K562 (cell line): ENCODE measurements at regions not wholly inside any gene's neighbourhood (a gene's known extent, or its start where the extent isn't known, plus 50 kb on each side); places are given as distances from the start of the nearest gene placed in this dataset.

Source experiments
- ATAC-seq: fragments of 200-7000 bp; cut with Tn5 transposase; 3 replicates; pipeline ENCODE4 v1.9.1; 2020; ENCODE audit warnings: moderate library complexity
- BruUV-seq: library from RNA; stranded (reverse); fragments of 400-500 nt; replicated peaks from 2 replicates; lab custom pipeline; 2021; lab: Mats Ljungman, UMichigan
- CTCF ChIA-PET: fragments of 300-600 bp; formaldehyde crosslinking; extraction: SDS; loops from one replicate; lab custom pipeline; 2021; ENCODE audit warnings: low intra/inter-chr PET ratio; lab: Yijun Ruan, JAX
- POLR2A ChIA-PET: fragments of 300-600, 350-650 bp; sonication (Branson Sonifier 250); formaldehyde crosslinking; extraction: SDS; loops from one replicate; lab custom pipeline; 2021; ENCODE audit warnings: antibody characterized with exemption, inconsistent platforms; lab: Yijun Ruan, JAX
- DNase-seq, 4 experiments: peaks; one replicate each; pipeline versions ENCODE4 v3.0.0 to v3.0.0-alpha.2; 2011 to 2018; ENCODE audit warnings: low spot score in 3 of 4, mixed read lengths in 3 of 4; ENCODE audit errors: extremely low read depth in 1 of 4
- FAIRE-seq: peaks from 2 replicates; lab custom pipeline; 2011; peaks lifted over from hg19 to GRCh38; lab: Jason Lieb, UNC
- H2AFZ ChIP-seq: 2 replicates; pipeline ENCODE4 v1.6.0; 2011; ENCODE audit warnings: low read depth, low read length, control low read depth, inconsistent platforms
- H3K27ac ChIP-seq: fragments of 200-600 bp; 3 replicates; pipeline ENCODE4 v1.8.0; 2011; ENCODE audit warnings: low read depth, mild to moderate bottlenecking, control low read depth, inconsistent platforms, low read length, moderate library complexity, mixed read lengths; ENCODE audit errors: extremely low read depth
- H3K27me3 ChIP-seq, 2 experiments: fragments of 300-600 bp in 1 of 2; 2 replicates in 1 of 2; 3 replicates in 1 of 2; pipeline versions ENCODE4 v1.6.0 to v1.8.0; 2011; ENCODE audit warnings: inconsistent platforms in 2 of 2, low read length in 2 of 2, mild to moderate bottlenecking in 1 of 2, mixed read lengths in 1 of 2, moderate library complexity in 1 of 2; ENCODE audit not compliant: control insufficient read depth in 2 of 2, insufficient read depth in 2 of 2
- H3K36me3 ChIP-seq: fragments of 300-600 bp; 3 replicates; pipeline ENCODE4 v1.8.0; 2011; ENCODE audit warnings: mild to moderate bottlenecking, low read length, inconsistent platforms; ENCODE audit not compliant: control insufficient read depth, insufficient read depth
- H3K4me1 ChIP-seq, 2 experiments: fragments of 200-600 bp in 1 of 2; replicated peaks in 1 of 2; 2 replicates in 1 of 2; 3 replicates in 1 of 2; pipeline versions ENCODE4 v1.5.1 to v1.8.0; 2011; ENCODE audit warnings: inconsistent platforms in 2 of 2, low read length in 2 of 2, mild to moderate bottlenecking in 1 of 2, mixed read lengths in 1 of 2, moderate library complexity in 1 of 2; ENCODE audit not compliant: control insufficient read depth in 2 of 2, insufficient read depth in 2 of 2
- H3K4me2 ChIP-seq: 2 replicates; pipeline ENCODE4 v1.6.1; 2011; ENCODE audit warnings: low read length, control low read depth, inconsistent platforms, mixed read lengths; ENCODE audit not compliant: insufficient read depth
- H3K4me3 ChIP-seq: fragments of 200-600 bp; sonication (generic), shearing (Covaris generic); 2 replicates; pipeline ENCODE4 v1.5.1; 2016; ENCODE audit warnings: control low read depth, inconsistent platforms
- H3K79me2 ChIP-seq: fragments of 200-600 bp; 3 replicates; pipeline ENCODE4 v1.8.0; 2011; ENCODE audit warnings: low read length, inconsistent platforms; ENCODE audit not compliant: control insufficient read depth, insufficient read depth
- H3K9ac ChIP-seq, 2 experiments: 2 replicates each; pipeline versions ENCODE4 v1.6.0 to v1.6.1; 2011; ENCODE audit warnings: low read depth in 2 of 2, low read length in 2 of 2, control low read depth in 1 of 2, inconsistent platforms in 1 of 2, mild to moderate bottlenecking in 1 of 2, mixed read lengths in 1 of 2; ENCODE audit not compliant: insufficient read depth in 1 of 2
- H3K9me1 ChIP-seq: one replicate; pipeline ENCODE4 v1.6.0; 2011; ENCODE audit warnings: inconsistent platforms, mild to moderate bottlenecking, low read length, moderate library complexity; ENCODE audit not compliant: control insufficient read depth, insufficient read depth
- H3K9me3 ChIP-seq: replicated peaks from 2 replicates; pipeline ENCODE4 v1.5.1; 2011; ENCODE audit warnings: low read depth, low read length, inconsistent platforms; ENCODE audit not compliant: control insufficient read depth, insufficient read depth
- H4K20me1 ChIP-seq: replicated peaks from 2 replicates; pipeline ENCODE4 v1.6.1; 2011; ENCODE audit warnings: low read length, inconsistent platforms, mixed read lengths; ENCODE audit not compliant: control insufficient read depth, insufficient read depth
- CBFA2T2 ChIP-seq: fragments of 450-650 bp; conservative IDR thresholded peaks from 2 replicates; pipeline ENCODE4 v1.6.1; 2017; ENCODE audit warnings: mild to moderate bottlenecking
- CREB1 ChIP-seq, 2 experiments: sonication (generic) in 1 of 2; formaldehyde crosslinking in 1 of 2; IDR thresholded peaks; 2 replicates each; pipeline versions ENCODE4 v1.6.1 to v1.8.0; 2012 to 2022; ENCODE audit warnings: inconsistent platforms in 1 of 2, mild to moderate bottlenecking in 1 of 2, missing genetic modification reagents in 1 of 2, moderate library complexity in 1 of 2
- ESRRA ChIP-seq: fragments of 450-650 bp; IDR thresholded peaks from 2 replicates; pipeline ENCODE4 v1.6.1; 2014; ENCODE audit warnings: low read depth, mild to moderate bottlenecking, moderate library complexity, borderline replicate concordance
- FOS ChIP-seq: IDR thresholded peaks from 3 replicates; pipeline ENCODE4 v1.6.1; 2011; ENCODE audit not compliant: insufficient read length; ENCODE audit errors: extremely low read depth
- JUNB ChIP-seq: fragments of 450-650 bp; formaldehyde crosslinking; conservative IDR thresholded peaks from 2 replicates; pipeline ENCODE4 v1.4.0; 2020; ENCODE audit warnings: mild to moderate bottlenecking
- NFIC ChIP-seq: fragments of 450-650 bp; IDR thresholded peaks from 2 replicates; pipeline ENCODE4 v1.6.1; 2017; ENCODE audit warnings: mild to moderate bottlenecking, inconsistent platforms
- POLR2H ChIP-seq: IDR thresholded peaks from 2 replicates; pipeline ENCODE4 v1.6.1; 2016; ENCODE audit warnings: missing genetic modification characterization, low read depth, mild to moderate bottlenecking, control low read depth, missing compliant biosample characterization, moderate library complexity
- PPARD ChIP-seq: fragments of 250-450 bp; sonication (Bioruptor Pico); IDR thresholded peaks from 2 replicates; pipeline ENCODE4 v1.8.0; 2022; ENCODE audit warnings: inconsistent platforms, mild to moderate bottlenecking, moderate library complexity
- PTRF ChIP-seq: fragments of 450-650 bp; IDR thresholded peaks from 2 replicates; pipeline ENCODE4 v1.6.1; 2016; ENCODE audit warnings: mild to moderate bottlenecking, missing genetic modification characterization, missing compliant biosample characterization
- SNRNP70 ChIP-seq: fragments of 200-400 bp; formaldehyde crosslinking; optimal IDR thresholded peaks from 2 replicates; pipeline ENCODE3; 2017; ENCODE audit warnings: low read depth, low read length
- TRIM24 ChIP-seq, 2 experiments: fragments of 450-650 bp; IDR thresholded peaks; 2 replicates each; pipeline ENCODE4 v1.6.1; 2016
- WGBS: fragments of 100-300 bp; shearing (Covaris generic); methylation state at CpG from one replicate; pipeline ENCODE4 v1.1.6; 2016; ENCODE audit warnings: low coverage, mixed read lengths; ENCODE audit not compliant: insufficient coverage; ENCODE audit errors: missing lambda C conversion rate; 5-methylcytosine and 5-hydroxymethylcytosine counted together
- in situ Hi-C: fragments of 300-500 bp; cut with MboI; formaldehyde crosslinking; loops from 4 replicates; pipeline ENCODE4 v1.15.0; 2018; ENCODE audit warnings: inconsistent platforms, mixed read lengths
- intact Hi-C: fragments of 100-400 bp; cut with micrococcal nuclease; formaldehyde crosslinking; loops from 2 replicates; pipeline ENCODE4 v1.14.2; 2022
- TF ChIP-seq, protein P1 (sequence below): fragments of 250-450 bp; sonication (Bioruptor Pico); IDR thresholded peaks from 2 replicates; pipeline ENCODE4 v1.4.0; 2020; ENCODE audit warnings: borderline replicate concordance
- TF ChIP-seq, protein P2 (sequence below), 2 experiments: fragments of 250-450 bp in 1 of 2; fragments of 450-650 bp in 1 of 2; sonication (Bioruptor Pico) in 1 of 2; IDR thresholded peaks; 2 replicates each; pipeline versions ENCODE4 v1.6.1 to v1.8.0; 2016 to 2021; ENCODE audit warnings: mild to moderate bottlenecking in 2 of 2, moderate library complexity in 2 of 2, missing compliant biosample characterization in 1 of 2, missing genetic modification characterization in 1 of 2
- TF ChIP-seq, protein P3 (sequence below), 2 experiments: fragments of 450-650 bp in 1 of 2; IDR thresholded peaks; 2 replicates each; pipeline ENCODE4 v1.6.1; 2011 to 2017; ENCODE audit warnings: low read depth in 2 of 2, antibody characterized with exemption in 1 of 2, borderline replicate concordance in 1 of 2, low read length in 1 of 2, mild to moderate bottlenecking in 1 of 2, mixed read lengths in 1 of 2; ENCODE audit not compliant: control insufficient read depth in 1 of 2

DNA sequence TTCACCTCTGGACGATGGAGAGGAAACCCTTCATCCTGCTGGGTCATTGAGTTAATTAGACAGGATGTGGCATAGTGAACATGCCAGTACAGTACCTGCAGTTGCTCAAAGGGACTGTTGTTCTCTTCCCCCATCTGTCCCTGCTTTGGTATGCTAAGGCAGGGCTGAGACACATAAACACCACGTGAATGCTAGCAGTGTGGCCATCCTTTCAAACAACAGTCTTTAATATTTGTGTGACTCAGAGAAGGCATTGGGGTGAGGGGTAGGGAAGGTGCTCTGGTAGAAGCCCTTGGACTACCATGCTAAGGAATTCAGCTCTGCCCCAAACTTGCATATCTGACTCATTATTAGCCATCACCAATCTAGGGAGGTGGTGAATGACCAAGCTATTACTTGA is 180.2 kb upstream of the ZNF618 start (continued):
- TF ChIP-seq ESRRA (no peak), PTRF (tag) (no peak), PPARD (CRISPR knock-in tag) (no peak), POLR2H (no peak)
- TF ChIP-seq, protein P1, sequence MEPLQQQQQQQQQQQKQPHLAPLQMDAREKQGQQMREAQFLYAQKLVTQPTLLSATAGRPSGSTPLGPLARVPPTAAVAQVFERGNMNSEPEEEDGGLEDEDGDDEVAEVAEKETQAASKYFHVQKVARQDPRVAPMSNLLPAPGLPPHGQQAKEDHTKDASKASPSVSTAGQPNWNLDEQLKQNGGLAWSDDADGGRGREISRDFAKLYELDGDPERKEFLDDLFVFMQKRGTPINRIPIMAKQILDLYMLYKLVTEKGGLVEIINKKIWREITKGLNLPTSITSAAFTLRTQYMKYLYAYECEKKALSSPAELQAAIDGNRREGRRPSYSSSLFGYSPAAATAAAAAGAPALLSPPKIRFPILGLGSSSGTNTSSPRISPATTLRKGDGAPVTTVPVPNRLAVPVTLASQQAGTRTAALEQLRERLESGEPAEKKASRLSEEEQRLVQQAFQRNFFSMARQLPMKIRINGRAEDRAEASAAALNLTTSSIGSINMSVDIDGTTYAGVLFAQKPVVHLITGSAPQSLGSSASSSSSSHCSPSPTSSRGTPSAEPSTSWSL = no peak

DNA sequence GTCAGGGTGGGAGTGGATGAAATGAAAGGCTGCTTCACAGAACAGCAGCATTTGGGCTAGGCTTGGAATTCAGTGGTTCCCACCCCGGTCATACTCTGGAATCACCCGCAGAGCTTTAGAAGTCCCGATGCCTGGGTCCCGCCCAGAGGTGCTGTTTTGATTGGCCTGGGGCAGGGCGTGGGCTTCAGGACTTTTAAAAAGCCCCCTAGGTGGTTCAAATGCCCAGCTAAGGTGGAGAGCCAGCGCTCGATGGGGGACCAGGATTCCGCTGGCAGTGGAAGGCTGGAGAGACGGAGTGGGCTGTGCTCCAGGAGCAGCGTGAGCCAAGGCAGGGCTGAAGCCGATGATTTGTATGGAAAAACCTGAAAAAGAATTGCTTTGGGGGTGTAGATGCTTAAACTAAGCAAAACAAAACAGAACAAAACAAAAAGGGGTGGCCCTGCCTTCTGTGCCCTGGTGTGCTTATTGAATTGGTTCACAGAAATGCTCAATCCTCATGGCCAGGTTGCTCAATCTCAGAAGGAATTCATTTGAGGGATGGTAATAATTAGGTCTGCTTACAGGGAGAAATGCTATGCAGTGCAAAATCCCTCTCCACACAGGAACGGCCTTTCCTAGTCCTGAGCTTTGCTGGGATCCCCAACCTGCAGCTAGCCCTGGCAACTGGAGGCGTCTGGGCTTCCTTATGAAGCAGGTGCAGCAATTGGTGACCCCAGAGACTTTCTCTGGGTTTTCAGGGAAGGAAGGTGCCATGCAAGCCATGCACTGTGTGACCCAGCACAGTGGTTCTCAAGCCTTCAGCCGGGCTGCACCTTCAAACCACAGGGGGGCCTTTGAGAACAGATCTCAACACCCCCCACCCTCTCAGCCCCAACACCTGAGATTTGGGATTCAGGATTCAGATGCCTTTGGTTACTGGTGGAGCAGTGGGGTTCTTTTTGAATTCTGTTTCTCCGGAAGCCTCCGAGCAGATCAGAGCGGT is 174.0 kb upstream of the ZNF618 start:
- Histone ChIP-seq H3K4me3 (no peak overlapping the region), H3K4me1 (no peaks in the 10 kb centered on the region), H2AFZ (no peak overlapping the region), H3K36me3 (no peaks in the 10 kb centered on the region), H3K9me1 (no peaks in the 10 kb centered on the region), H3K9ac (no peak overlapping the region), H3K27me3 (peaks cover 7 to 29% of the 10 kb centered on the region in 2 experiments; a peak in 3 of 5 replicates), H3K27ac (no peak overlapping the region), H4K20me1 (no peaks in the 10 kb centered on the region), H3K4me2 (no peak overlapping the region), H3K9me3 (no peaks in the 10 kb centered on the region), H3K79me2 (no peaks in the 10 kb centered on the region)
- DNase-seq (no peak), ATAC-seq (no peak), FAIRE-seq (no peak)
- intact Hi-C loops = no loop called here
- 1% methylated on average over 17 of the region's 17 CpGs for WGBS
- ChIA-PET CTCF (no interaction called here), POLR2A (no interaction called here)
- TF ChIP-seq CBFA2T2 (no peak), CREB1 (IDR thresholded peaks at IDR 0.05) (no peak), CREB1 (CRISPR knock-in tag; IDR thresholded peaks at IDR 0.05) (no peak), TRIM24 (IDR thresholded peaks at IDR 0.05) (no peak), SNRNP70 (no peak), FOS (no peak), JUNB (CRISPR knock-in tag) (no peak), NFIC (no peak)
- TF ChIP-seq, protein P2, sequence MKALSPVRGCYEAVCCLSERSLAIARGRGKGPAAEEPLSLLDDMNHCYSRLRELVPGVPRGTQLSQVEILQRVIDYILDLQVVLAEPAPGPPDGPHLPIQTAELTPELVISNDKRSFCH (CRISPR knock-in tag; IDR thresholded peaks at IDR 0.05) = no peak
- TF ChIP-seq, protein P2 (tag; IDR thresholded peaks at IDR 0.05) = no peak
- TF ChIP-seq, protein P3, sequence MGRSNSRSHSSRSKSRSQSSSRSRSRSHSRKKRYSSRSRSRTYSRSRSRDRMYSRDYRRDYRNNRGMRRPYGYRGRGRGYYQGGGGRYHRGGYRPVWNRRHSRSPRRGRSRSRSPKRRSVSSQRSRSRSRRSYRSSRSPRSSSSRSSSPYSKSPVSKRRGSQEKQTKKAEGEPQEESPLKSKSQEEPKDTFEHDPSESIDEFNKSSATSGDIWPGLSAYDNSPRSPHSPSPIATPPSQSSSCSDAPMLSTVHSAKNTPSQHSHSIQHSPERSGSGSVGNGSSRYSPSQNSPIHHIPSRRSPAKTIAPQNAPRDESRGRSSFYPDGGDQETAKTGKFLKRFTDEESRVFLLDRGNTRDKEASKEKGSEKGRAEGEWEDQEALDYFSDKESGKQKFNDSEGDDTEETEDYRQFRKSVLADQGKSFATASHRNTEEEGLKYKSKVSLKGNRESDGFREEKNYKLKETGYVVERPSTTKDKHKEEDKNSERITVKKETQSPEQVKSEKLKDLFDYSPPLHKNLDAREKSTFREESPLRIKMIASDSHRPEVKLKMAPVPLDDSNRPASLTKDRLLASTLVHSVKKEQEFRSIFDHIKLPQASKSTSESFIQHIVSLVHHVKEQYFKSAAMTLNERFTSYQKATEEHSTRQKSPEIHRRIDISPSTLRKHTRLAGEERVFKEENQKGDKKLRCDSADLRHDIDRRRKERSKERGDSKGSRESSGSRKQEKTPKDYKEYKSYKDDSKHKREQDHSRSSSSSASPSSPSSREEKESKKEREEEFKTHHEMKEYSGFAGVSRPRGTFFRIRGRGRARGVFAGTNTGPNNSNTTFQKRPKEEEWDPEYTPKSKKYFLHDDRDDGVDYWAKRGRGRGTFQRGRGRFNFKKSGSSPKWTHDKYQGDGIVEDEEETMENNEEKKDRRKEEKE (IDR thresholded peaks at IDR 0.05; ENCODE audit: borderline replicate concordance in 1 of 2, control insufficient read depth in 1 of 2, low read depth in 2 of 2, low read length in 1 of 2) = no peak
- in situ Hi-C loops = no loop called here
- BruUV-seq = no TSS peak
